ENCODE measurements at regions not wholly inside any gene's neighbourhood (a gene's known extent, or its start where the extent isn't known, plus 50 kb on each side); places are given as distances from the start of the nearest gene placed in this dataset.

- Histone ChIP-seq H3K4me2 (ENCODE audit: insufficient read depth, low read length) (no peak overlapping the region), H3K36me3 (ENCODE audit: control insufficient read depth, insufficient read depth, low read length) (no peaks in the 10 kb centered on the region), H3K9ac (ENCODE audit: insufficient read depth in 1 of 2, low read depth in 2 of 2, low read length in 2 of 2) (no peak overlapping the region), H3K27me3 (ENCODE audit: control insufficient read depth in 2 of 2, insufficient read depth in 2 of 2, low read length in 2 of 2) (no peaks in the 10 kb centered on the region), H3K4me3 (no peak overlapping the region), H3K9me3 (replicated peaks; ENCODE audit: control insufficient read depth, insufficient read depth, low read depth, low read length) (no peaks in the 10 kb centered on the region), H4K20me1 (replicated peaks; ENCODE audit: control insufficient read depth, insufficient read depth, low read length) (no peaks in the 10 kb centered on the region), H3K9me1 (ENCODE audit: control insufficient read depth, insufficient read depth, low read length) (no peaks in the 10 kb centered on the region), H2AFZ (ENCODE audit: low read depth, low read length) (no peak overlapping the region), H3K27ac (ENCODE audit: extremely low read depth, low read depth, low read length) (no peak overlapping the region), H3K4me1 (replicated peaks in 1 of 2; ENCODE audit: control insufficient read depth in 2 of 2, insufficient read depth in 2 of 2, low read length in 2 of 2) (no peaks in the 10 kb centered on the region), H3K79me2 (ENCODE audit: control insufficient read depth, insufficient read depth, low read length) (no peaks in the 10 kb centered on the region)
- intact Hi-C loops (cut with micrococcal nuclease) (no loop called here), in situ Hi-C loops (cut with MboI) (no loop called here)
- FAIRE-seq (no peak), ATAC-seq (no peak), DNase-seq (ENCODE audit: extremely low read depth in 1 of 4, low spot score in 3 of 4) (no peak)
- BruUV-seq (replicated peaks): no TSS peak
- CTCF ChIA-PET (ENCODE audit: low intra/inter-chr PET ratio): no interaction called here
- TF ChIP-seq RAD51 (IDR thresholded peaks at IDR 0.05; ENCODE audit: borderline replicate concordance, low read depth): no peak
- TF ChIP-seq KAT2B (IDR thresholded peaks at IDR 0.05; ENCODE audit: low read depth, low read length): no peak
- TF ChIP-seq SIN3B (IDR thresholded peaks at IDR 0.05; ENCODE audit: low read depth): no peak
- TF ChIP-seq RCOR1 (IDR thresholded peaks at IDR 0.05; ENCODE audit: borderline replicate concordance in 1 of 2, low read depth in 2 of 2, low read length in 2 of 2): no peak
- TF ChIP-seq MED1 (CRISPR knock-in tag; IDR thresholded peaks at IDR 0.05; ENCODE audit: borderline replicate concordance): no peak
- TF ChIP-seq JUND (IDR thresholded peaks at IDR 0.05; ENCODE audit: borderline replicate concordance, low read depth, low read length): no peak
- TF ChIP-seq JUND (tag; IDR thresholded peaks at IDR 0.05; ENCODE audit: borderline replicate concordance, low read depth, low read length): no peak
- no peak for TF ChIP-seq RBFOX2 (IDR thresholded peaks at IDR 0.05; ENCODE audit: low read depth, low read length)
- TF ChIP-seq KDM1A (IDR thresholded peaks at IDR 0.05): no peak
- TF ChIP-seq DIDO1 (tag; IDR thresholded peaks at IDR 0.05; ENCODE audit: low read depth): no peak
- no peak for TF ChIP-seq NFIX (CRISPR knock-in tag; IDR thresholded peaks at IDR 0.05; ENCODE audit: low read depth)
- TF ChIP-seq ZNF79 (CRISPR knock-in tag; IDR thresholded peaks at IDR 0.05; ENCODE audit: low read depth): no peak
- TF ChIP-seq ZNF143 (CRISPR knock-in tag; IDR thresholded peaks at IDR 0.05): no peak
- TF ChIP-seq RUNX1 (IDR thresholded peaks at IDR 0.05; ENCODE audit: low read depth): no peak
- TF ChIP-seq USF1 (CRISPR knock-in tag; IDR thresholded peaks at IDR 0.05): no peak
- TF ChIP-seq MYC (IDR thresholded peaks at IDR 0.05; ENCODE audit: low read depth, low read length): no peak
- no peak for TF ChIP-seq MYC (CRISPR knock-in tag; IDR thresholded peaks at IDR 0.05; ENCODE audit: borderline replicate concordance, low read depth)
- POLR2A ChIA-PET: no interaction called here
- 10% methylated on average over 2 of the region's 2 CpGs for WGBS (ENCODE audit: insufficient coverage, low coverage, missing lambda C conversion rate)
These were observed 177.3 kb upstream of the SPEF2 start for GRCh38 chr5:35440409-35440808.
